H9 (cell line): ENCODE measurements at regions not wholly inside any gene's neighbourhood (a gene's known extent, or its start where the extent isn't known, plus 50 kb on each side); places are given as distances from the start of the nearest gene placed in this dataset.

ENCODE experiments used
- DNase-seq: peaks from one replicate; pipeline ENCODE4 v3.0.0-alpha.2; 2017
- H2AFZ ChIP-seq: one replicate; pipeline ENCODE4 v1.6.1; 2013; ENCODE audit warnings: mild to moderate bottlenecking, low read length, control low read depth, moderate library complexity
- H2AK5ac ChIP-seq: 2 replicates; pipeline ENCODE4 v1.6.1; 2013; ENCODE audit warnings: low read length, control low read depth, mixed read lengths; ENCODE audit not compliant: insufficient read length
- H2BK120ac ChIP-seq: one replicate; pipeline ENCODE4 v1.6.1; 2013; ENCODE audit warnings: low read depth, mild to moderate bottlenecking, low read length, control low read depth, inconsistent platforms; ENCODE audit not compliant: poor library complexity, severe bottlenecking
- H2BK12ac ChIP-seq: 2 replicates; pipeline ENCODE4 v1.6.1; 2013; ENCODE audit warnings: low read length, control low read depth, mixed read lengths, low read depth; ENCODE audit not compliant: insufficient read length
- H2BK15ac ChIP-seq: 2 replicates; pipeline ENCODE4 v1.6.1; 2013; ENCODE audit warnings: low read depth, low read length, control low read depth
- H2BK20ac ChIP-seq: one replicate; pipeline ENCODE4 v1.6.1; 2013; ENCODE audit warnings: low read depth, mild to moderate bottlenecking, low read length, control low read depth, inconsistent platforms; ENCODE audit not compliant: poor library complexity, severe bottlenecking
- H2BK5ac ChIP-seq: 2 replicates; pipeline ENCODE4 v1.6.1; 2013; ENCODE audit warnings: low read length, control low read depth, mixed read lengths; ENCODE audit not compliant: insufficient read length
- H3K14ac ChIP-seq: 2 replicates; pipeline ENCODE4 v1.6.1; 2013; ENCODE audit warnings: low read length, control low read depth; ENCODE audit not compliant: insufficient read depth
- H3K18ac ChIP-seq: 2 replicates; pipeline ENCODE4 v1.6.1; 2013; ENCODE audit warnings: low read depth, mild to moderate bottlenecking, mixed read lengths, low read length, control low read depth; ENCODE audit not compliant: insufficient read length
- H3K23ac ChIP-seq: 2 replicates; pipeline ENCODE4 v1.6.1; 2013; ENCODE audit warnings: low read length, control low read depth, mixed read lengths, low read depth; ENCODE audit not compliant: insufficient read length
- H3K23me2 ChIP-seq: 2 replicates; pipeline ENCODE4 v1.6.1; 2013; ENCODE audit warnings: low read depth, mild to moderate bottlenecking, mixed read lengths, low read length, control low read depth; ENCODE audit not compliant: insufficient read length, poor library complexity, severe bottlenecking
- H3K27ac ChIP-seq: 2 replicates; pipeline ENCODE4 v1.5.1; 2013; ENCODE audit warnings: low read length, control low read depth, mixed read lengths, low read depth; ENCODE audit not compliant: insufficient read length
- H3K27me3 ChIP-seq: 2 replicates; pipeline ENCODE4 v1.6.1; 2013; ENCODE audit warnings: low read length, control low read depth, inconsistent platforms; ENCODE audit not compliant: insufficient read depth
- H3K4ac ChIP-seq: 2 replicates; pipeline ENCODE4 v1.6.1; 2013; ENCODE audit warnings: low read depth, mild to moderate bottlenecking, control low read depth, inconsistent platforms, low read length, moderate library complexity
- H3K4me1 ChIP-seq: 2 replicates; pipeline ENCODE4 v1.6.1; 2013; ENCODE audit warnings: low read length, control low read depth, inconsistent platforms; ENCODE audit not compliant: insufficient read depth
- H3K4me2 ChIP-seq: 2 replicates; pipeline ENCODE4 v1.6.1; 2013; ENCODE audit warnings: low read length, control low read depth, mixed read lengths; ENCODE audit not compliant: insufficient read length, insufficient read depth
- H3K56ac ChIP-seq: 2 replicates; pipeline ENCODE4 v1.6.1; 2013; ENCODE audit warnings: low read depth, mild to moderate bottlenecking, mixed read lengths, low read length, control low read depth; ENCODE audit not compliant: insufficient read length
- H3K79me1 ChIP-seq: 2 replicates; pipeline ENCODE4 v1.6.1; 2013; ENCODE audit warnings: low read depth, mild to moderate bottlenecking, moderate library complexity, low read length, control low read depth, inconsistent platforms; ENCODE audit not compliant: insufficient read depth, poor library complexity, severe bottlenecking
- H3K79me2 ChIP-seq: 2 replicates; pipeline ENCODE4 v1.6.1; 2013; ENCODE audit warnings: low read length, control low read depth, inconsistent platforms; ENCODE audit not compliant: insufficient read depth
- H3K9ac ChIP-seq: 2 replicates; pipeline ENCODE4 v1.6.1; 2013; ENCODE audit warnings: low read length, control low read depth, mixed read lengths; ENCODE audit not compliant: insufficient read length; ENCODE audit errors: extremely low read depth
- H3K9me3 ChIP-seq: one replicate; pipeline ENCODE4 v1.6.1; 2013; ENCODE audit warnings: low read depth, low read length, inconsistent platforms; ENCODE audit not compliant: control insufficient read depth
- H3T11ph ChIP-seq: one replicate; pipeline ENCODE4 v1.6.1; 2013; ENCODE audit warnings: mild to moderate bottlenecking, low read length, control low read depth, inconsistent platforms
- H4K20me1 ChIP-seq: one replicate; pipeline ENCODE4 v1.6.1; 2013; ENCODE audit not compliant: control insufficient read depth, insufficient read length, insufficient read depth
- H4K5ac ChIP-seq: 2 replicates; pipeline ENCODE4 v1.6.1; 2013; ENCODE audit warnings: low read depth, mild to moderate bottlenecking, mixed read lengths, low read length, control low read depth; ENCODE audit not compliant: insufficient read length
- H4K8ac ChIP-seq: replicated peaks from 2 replicates; pipeline ENCODE4 v1.6.1; 2013; ENCODE audit warnings: low read length, control low read depth, mixed read lengths, low read depth; ENCODE audit not compliant: insufficient read length
- H4K91ac ChIP-seq: 2 replicates; pipeline ENCODE4 v1.6.1; 2013; ENCODE audit warnings: low read depth, mild to moderate bottlenecking, moderate library complexity, mixed read lengths, low read length, control low read depth; ENCODE audit not compliant: insufficient read length
- H3K27ac Mint-ChIP-seq, 3 experiments: 2 replicates in 2 of 3; 3 replicates in 1 of 3; pipeline ENCODE4 v1.8.0; 2020 to 2021; ENCODE audit warnings: mixed read lengths in 3 of 3, mild to moderate bottlenecking in 1 of 3, moderate library complexity in 1 of 3
- H3K27me3 Mint-ChIP-seq: 2 replicates; pipeline ENCODE4 v1.8.0; 2021; ENCODE audit warnings: low read depth, mild to moderate bottlenecking, moderate library complexity, mixed read lengths
- H3K36me3 Mint-ChIP-seq, 3 experiments: 2 replicates in 2 of 3; 3 replicates in 1 of 3; pipeline ENCODE4 v1.8.0; 2020 to 2021; ENCODE audit warnings: low read depth in 3 of 3, mixed read lengths in 3 of 3; ENCODE audit not compliant: insufficient read depth in 1 of 3
- H3K4me1 Mint-ChIP-seq, 2 experiments: 2 replicates each; pipeline ENCODE4 v1.8.0; 2020; ENCODE audit warnings: mixed read lengths in 2 of 2
- H3K4me3 Mint-ChIP-seq, 2 experiments: 2 replicates in 1 of 2; 3 replicates in 1 of 2; pipeline ENCODE4 v1.8.0; 2020 to 2021; ENCODE audit warnings: mild to moderate bottlenecking in 2 of 2, mixed read lengths in 2 of 2, moderate library complexity in 1 of 2
- H3K9me3 Mint-ChIP-seq, 2 experiments: 2 replicates in 1 of 2; 3 replicates in 1 of 2; pipeline ENCODE4 v1.8.0; 2020; ENCODE audit warnings: mild to moderate bottlenecking in 2 of 2, mixed read lengths in 2 of 2, moderate library complexity in 1 of 2
- CTCF ChIP-seq: fragments of 200-600 bp; sonication (generic); conservative IDR thresholded peaks from 3 replicates; pipeline ENCODE4 v1.8.0; 2021; ENCODE audit warnings: antibody characterized with exemption, mild to moderate bottlenecking
- WGBS: extraction: QIAGEN DNeasy Blood & Tissue Kit; methylation state at CpG from one replicate; pipeline ENCODE4 v1.1.7; 2013; ENCODE audit warnings: missing lambda C conversion rate, low lambda C conversion rate, mixed read lengths; ENCODE audit not compliant: insufficient read length; ENCODE audit errors: extremely low coverage; 5-methylcytosine and 5-hydroxymethylcytosine counted together

GRCh38 chr2:125560855-125561254, 1095.1 kb upstream of the GYPC start:
- H3K23me2 ChIP-seq = no peaks in the 10 kb centered on the region
- Mint-ChIP-seq H3K36me3 (no peaks in the 10 kb centered on the region), H3K9me3 (no peaks in the 10 kb centered on the region; a peak in 1 of 5 replicates)

More at GRCh38 chr2:125560855-125561254, 1095.1 kb upstream of the GYPC start:
- DNase-seq = no peak
- Mint-ChIP-seq H3K4me3 (no peak overlapping the region), H3K27ac (no peak overlapping the region), H3K27me3 (no peaks in the 10 kb centered on the region), H3K4me1 (peaks cover 7 to 8% of the 10 kb centered on the region in 2 experiments; a peak in 3 of 4 replicates)
- no peak overlapping the region for H3K27ac ChIP-seq
- H4K8ac ChIP-seq = no peak overlapping the region
- no peak for TF ChIP-seq CTCF
- H3K56ac ChIP-seq = no peak overlapping the region
- H3K79me2 ChIP-seq = no peaks in the 10 kb centered on the region
- no peak overlapping the region for H3K4ac ChIP-seq
- H3K23ac ChIP-seq = no peak overlapping the region
- H3K9ac ChIP-seq = no peak overlapping the region
- H3T11ph ChIP-seq = no peak overlapping the region
- no CpG with 5 or more reads among the region's 1 CpG for WGBS
- no peak overlapping the region for H2AFZ ChIP-seq
- no peaks in the 10 kb centered on the region for H3K9me3 ChIP-seq
- H3K4me2 ChIP-seq = no peak overlapping the region
- no peak overlapping the region for H3K14ac ChIP-seq
- no peak overlapping the region for H2AK5ac ChIP-seq
- H3K4me1 ChIP-seq = 0 out of 2 replicates have a peak, but pooled peaks cover 3% of the 10 kb centered on the region
- H3K27me3 ChIP-seq = no peaks in the 10 kb centered on the region
- no peak overlapping the region for H4K5ac ChIP-seq
- H3K79me1 ChIP-seq = no peaks in the 10 kb centered on the region
- no peak overlapping the region for H2BK12ac ChIP-seq
- H4K91ac ChIP-seq = no peak overlapping the region
- H2BK120ac ChIP-seq = no peak overlapping the region
- H3K18ac ChIP-seq = no peak overlapping the region
- H4K20me1 ChIP-seq = no peaks in the 10 kb centered on the region
- H2BK20ac ChIP-seq = no peak overlapping the region
- H2BK5ac ChIP-seq = no peak overlapping the region
- H2BK15ac ChIP-seq = no peak overlapping the region
